ENCODE measurements at regions not wholly inside any gene's neighbourhood (a gene's known extent, or its start where the extent isn't known, plus 50 kb on each side); places are given as distances from the start of the nearest gene placed in this dataset.

DNA sequence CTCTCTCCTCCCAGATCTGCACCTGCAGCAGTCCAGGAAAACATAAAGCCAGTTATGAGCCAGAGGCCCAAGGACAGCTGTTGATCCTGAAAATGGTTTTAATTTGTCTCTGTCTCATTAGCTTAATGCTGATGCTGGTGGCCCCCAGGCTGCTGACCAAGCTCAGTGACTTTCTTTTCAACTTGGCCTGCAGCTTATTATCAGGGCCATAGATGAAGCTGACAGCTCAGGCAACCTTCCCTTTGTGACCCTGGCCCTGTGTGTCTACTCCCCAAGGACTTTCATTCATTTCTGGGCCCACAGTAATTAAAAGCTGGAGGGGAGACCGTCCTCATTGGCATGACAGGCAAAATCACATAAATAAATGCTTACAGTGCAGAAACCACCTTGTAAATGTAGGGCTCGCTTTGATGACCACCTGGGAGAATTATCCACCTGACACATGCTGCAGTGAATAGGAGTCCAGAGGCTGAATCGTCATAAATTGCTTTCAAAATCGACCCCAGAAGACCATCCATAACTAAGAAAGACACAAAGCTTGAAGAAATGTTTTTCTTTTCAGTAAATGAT, 138.5 kb downstream of the NPY start:
- H3K27me3 Mint-ChIP-seq: peaks cover 0 to 11% (median 0%) of the 10 kb centered on the region in 5 donors
- no peaks in the 10 kb centered on the region for H3K4me1 ChIP-seq (ENCODE audit: control insufficient read depth in 2 of 2, insufficient read depth in 2 of 2, low read length in 2 of 2)
- H3K27ac Mint-ChIP-seq: no peak overlapping the region
- peaks cover 0 to 5% (median 0%) of the 10 kb centered on the region in 5 donors for H3K36me3 Mint-ChIP-seq
- H3K9me3 ChIP-seq (ENCODE audit: control insufficient read depth in 2 of 3, low read length in 3 of 3): no peaks in the 10 kb centered on the region
- no peaks in the 10 kb centered on the region for H3K36me3 ChIP-seq (ENCODE audit: control insufficient read depth in 2 of 3, insufficient read depth in 3 of 3, low read length in 3 of 3)
- ChIA-PET CTCF (no interaction called here), POLR2A (no interaction called here)
- H3K9me3 Mint-ChIP-seq: peaks cover 0 to 5% (median 0%) of the 10 kb centered on the region in 11 donors
- H3K4me1 Mint-ChIP-seq: no peaks in the 10 kb centered on the region
- H3K4me3 Mint-ChIP-seq: no peak overlapping the region
- H3K27ac ChIP-seq (ENCODE audit: low read depth, low read length): no peak overlapping the region
- DNase-seq (no peak), ATAC-seq (no peak)
- H3K4me3 ChIP-seq (ENCODE audit: low read length): no peak overlapping the region
- no peaks in the 10 kb centered on the region for H3K27me3 ChIP-seq (ENCODE audit: control insufficient read depth in 2 of 2, insufficient read depth in 2 of 2, low read length in 2 of 2)
- intact Hi-C loops (cut with micrococcal nuclease): no loop called here

DNA sequence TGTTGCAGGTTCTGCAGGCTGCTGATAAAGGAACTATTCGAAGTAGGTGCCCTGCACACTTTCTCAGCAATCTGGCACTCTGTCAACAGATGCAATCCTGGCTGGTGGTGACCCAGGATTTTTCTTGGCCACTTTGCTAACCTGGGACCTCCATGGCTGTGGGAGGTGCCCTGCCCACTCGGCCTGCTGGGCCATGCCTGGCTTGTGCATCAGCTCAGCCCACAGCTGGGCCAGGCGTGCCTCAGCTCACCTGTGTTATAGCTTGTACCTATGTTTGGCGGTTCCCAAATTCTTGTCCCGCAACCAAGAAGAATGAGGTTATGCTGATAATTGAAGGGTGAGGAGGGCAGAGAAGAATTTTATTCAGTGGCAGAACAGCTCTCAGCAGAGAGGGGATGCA, 141.7 kb downstream of the NPY start:
- Mint-ChIP-seq H3K27ac (no peak overlapping the region), H3K36me3 (peaks cover 0 to 5% (median 0%) of the 10 kb centered on the region in 5 donors), H3K4me1 (no peaks in the 10 kb centered on the region), H3K9me3 (peaks cover 0 to 5% (median 0%) of the 10 kb centered on the region in 11 donors), H3K4me3 (no peak overlapping the region), H3K27me3 (peaks cover 0 to 5% (median 0%) of the 10 kb centered on the region in 5 donors)
- H3K27me3 ChIP-seq (ENCODE audit: control insufficient read depth in 2 of 2, insufficient read depth in 2 of 2, low read length in 2 of 2): no peaks in the 10 kb centered on the region
- DNase-seq (no peak), ATAC-seq (no peak)
- no peaks in the 10 kb centered on the region for H3K36me3 ChIP-seq (ENCODE audit: control insufficient read depth in 2 of 3, insufficient read depth in 3 of 3, low read length in 3 of 3)
- H3K4me3 ChIP-seq (ENCODE audit: low read length): no peak overlapping the region
- H3K4me1 ChIP-seq (ENCODE audit: control insufficient read depth in 2 of 2, insufficient read depth in 2 of 2, low read length in 2 of 2): no peaks in the 10 kb centered on the region
- POLR2A ChIA-PET: no interaction called here
- no peaks in the 10 kb centered on the region for H3K9me3 ChIP-seq (ENCODE audit: control insufficient read depth in 2 of 3, low read length in 3 of 3)
- CTCF ChIA-PET: no interaction called here
- no peak overlapping the region for H3K27ac ChIP-seq (ENCODE audit: low read depth, low read length)
- intact Hi-C loops (cut with micrococcal nuclease): no loop called here

DNA sequence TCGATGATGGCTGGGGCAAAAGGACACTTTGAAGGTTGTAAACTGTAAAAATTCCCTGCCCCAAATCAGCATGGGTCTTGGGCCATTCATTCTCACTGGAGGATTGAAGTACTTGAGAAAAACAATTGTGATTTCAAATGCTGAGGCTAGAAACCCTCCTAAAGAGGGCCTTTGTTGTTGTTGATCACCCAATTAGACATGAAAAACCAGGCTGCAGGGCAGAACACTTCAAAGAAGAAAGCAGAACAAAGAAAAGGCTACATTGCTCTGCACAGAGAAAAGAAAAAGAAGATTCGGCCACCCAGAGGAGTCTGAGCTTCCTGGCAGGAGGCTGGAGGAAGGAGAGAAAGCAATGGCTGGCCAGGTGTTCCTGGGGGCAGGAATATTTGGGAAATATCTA, 143.1 kb downstream of the NPY start:
- Histone ChIP-seq H3K4me3 (ENCODE audit: low read length) (no peak overlapping the region), H3K27me3 (ENCODE audit: control insufficient read depth in 2 of 2, insufficient read depth in 2 of 2, low read length in 2 of 2) (no peaks in the 10 kb centered on the region), H3K4me1 (ENCODE audit: control insufficient read depth in 2 of 2, insufficient read depth in 2 of 2, low read length in 2 of 2) (no peaks in the 10 kb centered on the region), H3K36me3 (ENCODE audit: control insufficient read depth in 2 of 3, insufficient read depth in 3 of 3, low read length in 3 of 3) (no peaks in the 10 kb centered on the region), H3K27ac (ENCODE audit: low read depth, low read length) (no peak overlapping the region), H3K9me3 (ENCODE audit: control insufficient read depth in 2 of 3, low read length in 3 of 3) (no peaks in the 10 kb centered on the region)
- no peak overlapping the region for H3K4me3 Mint-ChIP-seq
- H3K36me3 Mint-ChIP-seq: peaks cover 0 to 5% (median 0%) of the 10 kb centered on the region in 5 donors
- H3K9me3 Mint-ChIP-seq: peaks cover 0 to 5% (median 0%) of the 10 kb centered on the region in 11 donors
- H3K27ac Mint-ChIP-seq: no peak overlapping the region
- ChIA-PET POLR2A (no interaction called here), CTCF (no interaction called here)
- H3K4me1 Mint-ChIP-seq: no peaks in the 10 kb centered on the region
- DNase-seq (no peak), ATAC-seq (no peak)
- H3K27me3 Mint-ChIP-seq: peaks cover 0 to 5% (median 0%) of the 10 kb centered on the region in 5 donors
- intact Hi-C loops (cut with micrococcal nuclease): no loop called here

- Histone ChIP-seq H3K36me3 (ENCODE audit: control insufficient read depth in 2 of 3, insufficient read depth in 3 of 3, low read length in 3 of 3) (no peaks in the 10 kb centered on the region), H3K4me3 (ENCODE audit: low read length) (no peak overlapping the region), H3K27ac (ENCODE audit: low read depth, low read length) (no peak overlapping the region), H3K4me1 (ENCODE audit: control insufficient read depth in 2 of 2, insufficient read depth in 2 of 2, low read length in 2 of 2) (no peaks in the 10 kb centered on the region), H3K9me3 (ENCODE audit: control insufficient read depth in 2 of 3, low read length in 3 of 3) (no peaks in the 10 kb centered on the region), H3K27me3 (ENCODE audit: control insufficient read depth in 2 of 2, insufficient read depth in 2 of 2, low read length in 2 of 2) (no peaks in the 10 kb centered on the region)
- intact Hi-C loops (cut with micrococcal nuclease): no loop called here
- H3K4me1 Mint-ChIP-seq: no peaks in the 10 kb centered on the region
- no peak for ATAC-seq
- peaks cover 0 to 5% (median 0%) of the 10 kb centered on the region in 11 donors for H3K9me3 Mint-ChIP-seq
- peaks cover 0 to 5% (median 0%) of the 10 kb centered on the region in 5 donors for H3K36me3 Mint-ChIP-seq
- H3K4me3 Mint-ChIP-seq: no peak overlapping the region
- ChIA-PET CTCF (interaction anchor here (0.6 kb wide), 1 partner anchor 1562 kb away, joined by 3 read pairs; no protein-coding TSS in a partner anchor), POLR2A (no interaction called here)
- no peak overlapping the region for H3K27ac Mint-ChIP-seq
- H3K27me3 Mint-ChIP-seq: peaks cover 0 to 5% (median 0%) of the 10 kb centered on the region in 5 donors
- DNase-seq: no peak
Observed at GRCh38 chr7:24428676-24429075, 144.6 kb upstream of the PALS2 start.

- no peaks in the 10 kb centered on the region for H3K4me1 ChIP-seq (ENCODE audit: control insufficient read depth in 2 of 2, insufficient read depth in 2 of 2, low read length in 2 of 2)
- ATAC-seq (no peak), DNase-seq (no peak)
- CTCF ChIA-PET: no interaction called here
- H3K27me3 ChIP-seq (ENCODE audit: control insufficient read depth in 2 of 2, insufficient read depth in 2 of 2, low read length in 2 of 2): no peaks in the 10 kb centered on the region
- Mint-ChIP-seq H3K27ac (no peak overlapping the region), H3K9me3 (peaks cover 0 to 3% (median 0%) of the 10 kb centered on the region in 11 donors), H3K4me3 (no peak overlapping the region), H3K36me3 (no peaks in the 10 kb centered on the region), H3K4me1 (peaks cover 0 to 3% (median 0%) of the 10 kb centered on the region in 7 donors), H3K27me3 (peaks cover 0 to 5% (median 0%) of the 10 kb centered on the region in 5 donors)
- POLR2A ChIA-PET: interaction anchor here (0.6 kb wide), 1 partner anchor 88 kb away, joined by 3 read pairs; no protein-coding TSS in a partner anchor
- H3K36me3 ChIP-seq (ENCODE audit: control insufficient read depth in 2 of 3, insufficient read depth in 3 of 3, low read length in 3 of 3): no peaks in the 10 kb centered on the region
- H3K9me3 ChIP-seq (ENCODE audit: control insufficient read depth in 2 of 3, low read length in 3 of 3): no peaks in the 10 kb centered on the region
- H3K27ac ChIP-seq (ENCODE audit: low read depth, low read length): no peak overlapping the region
- intact Hi-C loops (cut with micrococcal nuclease): no loop called here
- H3K4me3 ChIP-seq (ENCODE audit: low read length): no peak overlapping the region
Observed at GRCh38 chr7:24432677-24433076, 140.6 kb upstream of the PALS2 start.

- H3K27ac ChIP-seq (ENCODE audit: low read depth, low read length): no peak overlapping the region
- no peaks in the 10 kb centered on the region for H3K36me3 ChIP-seq (ENCODE audit: control insufficient read depth in 2 of 3, insufficient read depth in 3 of 3, low read length in 3 of 3)
- Mint-ChIP-seq H3K36me3 (no peaks in the 10 kb centered on the region), H3K27ac (no peak overlapping the region), H3K27me3 (no peaks in the 10 kb centered on the region), H3K4me3 (no peak overlapping the region), H3K9me3 (peaks cover 0 to 3% (median 0%) of the 10 kb centered on the region in 11 donors), H3K4me1 (peaks cover 1 to 10% (median 8%) of the 10 kb centered on the region in 7 donors)
- H3K9me3 ChIP-seq (ENCODE audit: control insufficient read depth in 2 of 3, low read length in 3 of 3): no peaks in the 10 kb centered on the region
- no peaks in the 10 kb centered on the region for H3K27me3 ChIP-seq (ENCODE audit: control insufficient read depth in 2 of 2, insufficient read depth in 2 of 2, low read length in 2 of 2)
- ChIA-PET CTCF (no interaction called here), POLR2A (no interaction called here)
- ATAC-seq (no peak), DNase-seq (no peak)
- intact Hi-C loops (cut with micrococcal nuclease): no loop called here
- no peaks in the 10 kb centered on the region for H3K4me1 ChIP-seq (ENCODE audit: control insufficient read depth in 2 of 2, insufficient read depth in 2 of 2, low read length in 2 of 2)
- no peak overlapping the region for H3K4me3 ChIP-seq (ENCODE audit: low read length)
Observed at GRCh38 chr7:24434972-24435371, 138.3 kb upstream of the PALS2 start.

GRCh38 chr7:24436131-24436920, 136.9 kb upstream of the PALS2 start:
- ChIA-PET POLR2A (no interaction called here), CTCF (no interaction called here)
- intact Hi-C loops (cut with micrococcal nuclease): no loop called here
- H3K27ac ChIP-seq (ENCODE audit: low read depth, low read length): no peak overlapping the region
- no peaks in the 10 kb centered on the region for H3K27me3 Mint-ChIP-seq
- ATAC-seq (no peak), DNase-seq (no peak)
- peaks cover 0 to 3% (median 0%) of the 10 kb centered on the region in 11 donors for H3K9me3 Mint-ChIP-seq
- H3K4me1 Mint-ChIP-seq: peaks cover 1 to 13% (median 9%) of the 10 kb centered on the region in 7 donors
- H3K36me3 ChIP-seq (ENCODE audit: control insufficient read depth in 2 of 3, insufficient read depth in 3 of 3, low read length in 3 of 3): no peaks in the 10 kb centered on the region
- H3K4me3 Mint-ChIP-seq: no peak overlapping the region
- H3K27me3 ChIP-seq (ENCODE audit: control insufficient read depth in 2 of 2, insufficient read depth in 2 of 2, low read length in 2 of 2): no peaks in the 10 kb centered on the region
- no peaks in the 10 kb centered on the region for H3K36me3 Mint-ChIP-seq
- no peaks in the 10 kb centered on the region for H3K9me3 ChIP-seq (ENCODE audit: control insufficient read depth in 2 of 3, low read length in 3 of 3)
- no peaks in the 10 kb centered on the region for H3K4me1 ChIP-seq (ENCODE audit: control insufficient read depth in 2 of 2, insufficient read depth in 2 of 2, low read length in 2 of 2)
- no peak overlapping the region for H3K4me3 ChIP-seq (ENCODE audit: low read length)
- H3K27ac Mint-ChIP-seq: no peak overlapping the region

Measured in naive thymus-derived CD4-positive, alpha-beta T cell (primary cell).